ENCODE measurements at regions not wholly inside any gene's neighbourhood (a gene's known extent, or its start where the extent isn't known, plus 50 kb on each side); places are given as distances from the start of the nearest gene placed in this dataset.

DNA sequence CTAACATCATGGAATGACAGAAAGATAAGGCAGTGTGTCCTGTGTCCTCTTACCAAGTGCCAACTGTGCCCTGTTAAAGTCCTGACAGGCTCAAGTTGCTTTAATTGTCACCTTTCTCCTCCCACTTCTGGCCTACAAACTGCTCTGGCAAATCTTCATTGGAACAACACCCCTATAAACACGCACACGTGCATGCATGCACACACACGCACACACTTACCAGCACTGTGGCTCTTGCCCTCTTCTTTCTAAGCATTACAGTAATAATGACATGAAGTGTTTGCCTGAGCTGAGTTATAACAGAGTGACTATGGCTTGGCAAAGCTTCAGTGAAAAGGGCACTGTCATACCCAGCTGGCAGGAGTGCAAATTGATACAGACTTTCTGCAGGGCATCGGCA is 82.3 kb upstream of the SYT6 start:
- Histone ChIP-seq H3K4me3 (ENCODE audit: low read length in 2 of 2) (no peak overlapping the region), H3K27ac (ENCODE audit: low read depth, low read length) (no peak overlapping the region), H3K36me3 (ENCODE audit: insufficient read depth, low read length) (no peaks in the 10 kb centered on the region), H3K4me1 (ENCODE audit: insufficient read depth, low read length) (no peaks in the 10 kb centered on the region), H3K27me3 (ENCODE audit: insufficient read depth, low read length) (no peaks in the 10 kb centered on the region), H3K9me3 (ENCODE audit: control insufficient read depth in 1 of 2, low read length in 2 of 2) (no peaks in the 10 kb centered on the region)
- peaks cover 0 to 3% of the 10 kb centered on the region in 2 donors for H3K36me3 Mint-ChIP-seq
- peaks cover 0 to 11% (median 3%) of the 10 kb centered on the region in 4 donors for H3K4me1 Mint-ChIP-seq
- ChIA-PET POLR2A (ENCODE audit: partially characterized antibody) (no interaction called here), CTCF (ENCODE audit: partially characterized antibody) (interaction anchor here (1.5 kb wide), 1 partner anchor 114 kb away, joined by 4 read pairs; no protein-coding TSS in a partner anchor)
- peak overlapping the region in 1 of 8 donors; percentile 11 for H3K4me3 Mint-ChIP-seq
- peaks cover 1 to 4% of the 10 kb centered on the region in 2 donors for H3K27me3 Mint-ChIP-seq
- intact Hi-C loops (cut with micrococcal nuclease) = no loop called here
- no peak overlapping the region for H3K27ac Mint-ChIP-seq
- peaks cover 0 to 10% (median 5%) of the 10 kb centered on the region in 8 donors for H3K9me3 Mint-ChIP-seq
- no peak for DNase-seq

DNA sequence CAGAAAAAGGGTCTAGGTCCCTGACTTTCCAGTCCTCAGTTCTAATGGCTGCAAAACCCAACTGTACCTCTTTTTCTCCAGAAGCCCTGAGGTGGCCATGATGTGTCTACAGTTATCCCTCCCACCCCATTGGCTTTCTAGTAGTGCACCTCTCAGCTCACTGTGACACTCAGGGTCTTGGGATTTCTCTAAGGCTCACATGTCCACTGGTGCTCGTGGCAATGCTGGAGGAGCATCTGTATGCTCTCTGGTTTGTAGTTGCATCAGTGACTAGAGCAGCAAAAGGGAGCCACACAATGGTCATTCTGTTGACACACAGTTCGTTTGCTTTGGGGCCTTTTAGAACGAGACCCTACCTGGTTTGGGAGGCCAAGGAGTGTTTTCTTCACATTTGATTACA is 81.6 kb upstream of the SYT6 start:
- no peak overlapping the region for H3K4me3 ChIP-seq (ENCODE audit: low read length in 2 of 2)
- Mint-ChIP-seq H3K4me3 (no peak overlapping the region), H3K4me1 (peaks cover 0 to 11% (median 3%) of the 10 kb centered on the region in 4 donors), H3K36me3 (no peaks in the 10 kb centered on the region), H3K27ac (no peak overlapping the region), H3K27me3 (peaks cover 1 to 4% of the 10 kb centered on the region in 2 donors), H3K9me3 (peaks cover 0 to 4% (median 0%) of the 10 kb centered on the region in 8 donors)
- no peak overlapping the region for H3K27ac ChIP-seq (ENCODE audit: low read depth, low read length)
- intact Hi-C loops (cut with micrococcal nuclease) = no loop called here
- ChIA-PET POLR2A (ENCODE audit: partially characterized antibody) (no interaction called here), CTCF (ENCODE audit: partially characterized antibody) (no interaction called here)
- no peaks in the 10 kb centered on the region for H3K4me1 ChIP-seq (ENCODE audit: insufficient read depth, low read length)
- H3K9me3 ChIP-seq (ENCODE audit: control insufficient read depth in 1 of 2, low read length in 2 of 2) = no peaks in the 10 kb centered on the region
- no peaks in the 10 kb centered on the region for H3K27me3 ChIP-seq (ENCODE audit: insufficient read depth, low read length)
- DNase-seq = no peak
- H3K36me3 ChIP-seq (ENCODE audit: insufficient read depth, low read length) = no peaks in the 10 kb centered on the region

DNA sequence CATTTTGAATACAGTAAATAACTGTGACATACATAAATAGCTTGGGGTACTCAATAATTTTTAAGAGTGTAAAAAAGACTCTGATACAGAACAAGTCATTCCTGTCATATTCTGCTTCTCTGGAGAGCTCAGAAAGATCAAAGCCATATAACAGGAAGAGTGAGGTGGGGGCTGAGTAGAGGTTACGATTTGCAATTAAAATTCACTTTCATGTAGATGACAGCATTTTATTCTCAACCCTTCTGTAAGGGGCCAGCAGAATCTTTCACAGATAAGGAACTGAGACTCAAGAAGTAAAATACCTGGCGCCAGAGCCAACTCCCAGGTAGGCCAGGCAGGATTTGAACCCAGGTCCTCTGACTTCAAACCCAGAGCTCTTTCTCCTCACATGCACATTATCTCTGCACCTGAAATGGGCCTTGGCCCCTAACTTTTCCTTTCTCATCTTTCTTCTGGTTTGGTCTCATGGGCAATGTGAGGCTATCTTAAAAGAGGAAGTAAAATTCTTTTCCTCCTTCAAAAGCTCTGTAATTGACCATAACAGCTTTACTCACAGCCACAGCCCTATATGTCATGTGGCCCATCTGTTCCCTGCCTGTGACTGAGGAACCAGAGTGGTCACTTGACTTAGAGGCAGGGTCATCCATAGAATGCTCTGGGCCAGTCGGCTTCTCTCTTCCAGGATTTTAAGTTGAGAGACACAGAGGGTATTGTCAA is 80.9 kb upstream of the SYT6 start:
- no peak overlapping the region for H3K27ac ChIP-seq (ENCODE audit: low read depth, low read length)
- H3K4me3 ChIP-seq (ENCODE audit: low read length in 2 of 2) = no peak overlapping the region
- H3K9me3 ChIP-seq (ENCODE audit: control insufficient read depth in 1 of 2, low read length in 2 of 2) = no peaks in the 10 kb centered on the region
- H3K27me3 ChIP-seq (ENCODE audit: insufficient read depth, low read length) = no peaks in the 10 kb centered on the region
- no peak overlapping the region for H3K27ac Mint-ChIP-seq
- POLR2A ChIA-PET (ENCODE audit: partially characterized antibody) = no interaction called here
- peak overlapping the region in 1 of 8 donors; percentile 7 for H3K4me3 Mint-ChIP-seq
- peaks cover 1 to 4% of the 10 kb centered on the region in 2 donors for H3K27me3 Mint-ChIP-seq
- intact Hi-C loops (cut with micrococcal nuclease) = no loop called here
- peaks cover 0 to 11% (median 3%) of the 10 kb centered on the region in 4 donors for H3K4me1 Mint-ChIP-seq
- CTCF ChIA-PET (ENCODE audit: partially characterized antibody) = no interaction called here
- no peaks in the 10 kb centered on the region for H3K4me1 ChIP-seq (ENCODE audit: insufficient read depth, low read length)
- no peak for DNase-seq
- H3K9me3 Mint-ChIP-seq = peaks cover 0 to 2% (median 0%) of the 10 kb centered on the region in 8 donors
- no peaks in the 10 kb centered on the region for H3K36me3 Mint-ChIP-seq
- H3K36me3 ChIP-seq (ENCODE audit: insufficient read depth, low read length) = no peaks in the 10 kb centered on the region

DNA sequence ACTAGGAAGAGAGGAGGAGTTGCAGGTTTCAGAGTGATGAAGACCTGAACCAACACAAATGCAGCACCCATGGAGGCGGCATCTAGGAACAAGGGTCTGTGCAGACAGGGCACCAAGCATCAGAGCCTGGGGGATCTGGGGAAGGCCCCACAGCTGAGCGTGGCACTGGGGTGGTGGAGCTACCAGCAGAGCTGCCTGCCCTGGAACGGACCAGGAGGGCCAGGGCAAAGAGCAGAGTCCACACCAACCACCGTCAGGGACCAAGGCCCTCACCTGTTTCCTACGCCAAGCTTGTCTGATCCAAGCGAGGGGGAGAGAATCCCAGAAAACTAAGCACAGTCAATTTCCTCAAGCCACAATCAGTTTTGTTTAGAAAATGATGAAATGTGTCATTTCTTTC is 79.0 kb upstream of the SYT6 start:
- Histone ChIP-seq H3K9me3 (ENCODE audit: control insufficient read depth in 1 of 2, low read length in 2 of 2) (no peaks in the 10 kb centered on the region), H3K4me1 (ENCODE audit: insufficient read depth, low read length) (no peaks in the 10 kb centered on the region), H3K27me3 (ENCODE audit: insufficient read depth, low read length) (no peaks in the 10 kb centered on the region), H3K36me3 (ENCODE audit: insufficient read depth, low read length) (no peaks in the 10 kb centered on the region), H3K4me3 (ENCODE audit: low read length in 2 of 2) (no peak overlapping the region), H3K27ac (ENCODE audit: low read depth, low read length) (no peak overlapping the region)
- H3K36me3 Mint-ChIP-seq = no peaks in the 10 kb centered on the region
- intact Hi-C loops (cut with micrococcal nuclease) = no loop called here
- ChIA-PET POLR2A (ENCODE audit: partially characterized antibody) (no interaction called here), CTCF (ENCODE audit: partially characterized antibody) (no interaction called here)
- H3K4me1 Mint-ChIP-seq = peaks cover 0 to 11% (median 3%) of the 10 kb centered on the region in 4 donors
- peaks cover 2 to 5% of the 10 kb centered on the region in 2 donors for H3K27me3 Mint-ChIP-seq
- H3K9me3 Mint-ChIP-seq = no peaks in the 10 kb centered on the region
- DNase-seq = no peak
- no peak overlapping the region for H3K4me3 Mint-ChIP-seq
- no peak overlapping the region for H3K27ac Mint-ChIP-seq

DNA sequence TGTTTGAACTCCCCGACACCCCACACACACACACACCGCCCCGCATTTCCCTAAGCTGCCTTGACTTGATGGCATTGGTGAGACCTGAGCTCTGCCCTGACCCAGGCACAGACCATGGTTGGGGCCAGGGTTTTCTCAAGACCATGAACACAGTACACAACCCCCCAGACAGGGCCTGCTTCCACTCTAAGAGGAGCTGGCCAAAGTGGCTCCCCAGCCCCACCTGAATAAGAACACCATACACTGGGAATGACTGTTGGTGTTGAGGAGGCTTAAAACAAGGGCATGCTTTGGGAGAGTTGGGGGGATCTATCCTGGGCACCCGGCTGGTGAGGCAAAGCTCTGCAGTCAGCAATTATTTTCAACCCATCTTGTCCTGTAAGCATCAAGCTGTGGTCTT is 77.6 kb upstream of the SYT6 start:
- no peak overlapping the region for H3K4me3 Mint-ChIP-seq
- H3K36me3 Mint-ChIP-seq = no peaks in the 10 kb centered on the region
- H3K4me1 Mint-ChIP-seq = peaks cover 0 to 11% (median 4%) of the 10 kb centered on the region in 4 donors
- no peak overlapping the region for H3K4me3 ChIP-seq (ENCODE audit: low read length in 2 of 2)
- DNase-seq = no peak
- no peak overlapping the region for H3K27ac Mint-ChIP-seq
- POLR2A ChIA-PET (ENCODE audit: partially characterized antibody) = no interaction called here
- H3K27me3 ChIP-seq (ENCODE audit: insufficient read depth, low read length) = no peaks in the 10 kb centered on the region
- peaks cover 4 to 11% of the 10 kb centered on the region in 2 donors for H3K27me3 Mint-ChIP-seq
- intact Hi-C loops (cut with micrococcal nuclease) = no loop called here
- H3K27ac ChIP-seq (ENCODE audit: low read depth, low read length) = no peak overlapping the region
- no peaks in the 10 kb centered on the region for H3K4me1 ChIP-seq (ENCODE audit: insufficient read depth, low read length)
- no peaks in the 10 kb centered on the region for H3K9me3 Mint-ChIP-seq
- CTCF ChIA-PET (ENCODE audit: partially characterized antibody) = interaction anchor here (1.2 kb wide), 1 partner anchor 37 kb away, joined by 3 read pairs; no protein-coding TSS in a partner anchor
- no peaks in the 10 kb centered on the region for H3K36me3 ChIP-seq (ENCODE audit: insufficient read depth, low read length)
- no peaks in the 10 kb centered on the region for H3K9me3 ChIP-seq (ENCODE audit: control insufficient read depth in 1 of 2, low read length in 2 of 2)

DNA sequence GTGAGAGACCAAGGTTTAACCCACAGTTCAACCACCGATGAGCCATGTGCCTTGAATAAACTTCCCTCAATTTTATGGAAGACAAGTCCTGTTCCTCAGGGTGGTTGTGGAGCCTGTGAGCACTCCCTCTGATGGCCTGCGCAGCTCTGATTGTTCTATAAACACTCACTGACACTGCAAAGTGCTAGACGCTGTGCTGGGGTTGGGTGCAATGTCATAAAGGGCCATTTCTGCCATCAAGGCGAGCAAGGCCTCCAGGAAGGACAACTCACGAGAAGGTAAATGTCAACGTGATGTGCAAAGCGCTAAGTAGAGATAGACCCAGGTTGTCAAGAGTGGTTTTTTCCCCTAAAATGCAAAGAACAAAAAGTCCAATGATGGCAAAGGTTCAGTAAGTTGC is 75.7 kb upstream of the SYT6 start:
- Histone ChIP-seq H3K9me3 (ENCODE audit: control insufficient read depth in 1 of 2, low read length in 2 of 2) (no peaks in the 10 kb centered on the region), H3K36me3 (ENCODE audit: insufficient read depth, low read length) (no peaks in the 10 kb centered on the region), H3K4me3 (ENCODE audit: low read length in 2 of 2) (no peak overlapping the region), H3K27ac (ENCODE audit: low read depth, low read length) (no peak overlapping the region), H3K4me1 (ENCODE audit: insufficient read depth, low read length) (no peaks in the 10 kb centered on the region), H3K27me3 (ENCODE audit: insufficient read depth, low read length) (no peaks in the 10 kb centered on the region)
- intact Hi-C loops (cut with micrococcal nuclease) = no loop called here
- ChIA-PET POLR2A (ENCODE audit: partially characterized antibody) (no interaction called here), CTCF (ENCODE audit: partially characterized antibody) (no interaction called here)
- peaks cover 4 to 11% of the 10 kb centered on the region in 2 donors for H3K27me3 Mint-ChIP-seq
- peaks cover 0 to 5% (median 2%) of the 10 kb centered on the region in 4 donors for H3K4me1 Mint-ChIP-seq
- no peak overlapping the region for H3K27ac Mint-ChIP-seq
- no peak for DNase-seq
- H3K9me3 Mint-ChIP-seq = no peaks in the 10 kb centered on the region
- H3K36me3 Mint-ChIP-seq = no peaks in the 10 kb centered on the region
- H3K4me3 Mint-ChIP-seq = no peak overlapping the region

DNA sequence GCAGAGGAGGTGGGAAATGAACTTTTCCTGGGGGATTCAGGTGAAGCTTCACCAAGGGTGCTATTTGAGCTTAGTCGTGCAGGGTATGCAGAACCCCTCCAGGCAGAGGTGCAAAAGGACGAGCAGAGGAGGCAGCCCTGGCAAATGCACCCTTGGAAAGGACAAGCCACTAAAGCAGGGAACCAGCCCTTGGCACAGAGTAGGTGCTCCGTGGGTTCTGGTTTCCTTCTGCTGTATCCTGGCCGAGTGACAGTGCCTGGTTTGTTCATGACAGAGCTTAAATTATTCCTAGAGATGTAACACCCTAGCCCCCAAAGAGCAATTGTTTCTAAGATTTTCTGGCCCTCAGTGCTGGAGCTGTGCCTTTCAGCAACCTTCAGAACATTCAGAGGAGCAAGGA is 73.4 kb upstream of the SYT6 start:
- ChIA-PET POLR2A (ENCODE audit: partially characterized antibody) (no interaction called here), CTCF (ENCODE audit: partially characterized antibody) (no interaction called here)
- Histone ChIP-seq H3K4me1 (ENCODE audit: insufficient read depth, low read length) (no peaks in the 10 kb centered on the region), H3K27me3 (ENCODE audit: insufficient read depth, low read length) (no peaks in the 10 kb centered on the region), H3K36me3 (ENCODE audit: insufficient read depth, low read length) (no peaks in the 10 kb centered on the region), H3K9me3 (ENCODE audit: control insufficient read depth in 1 of 2, low read length in 2 of 2) (no peaks in the 10 kb centered on the region), H3K4me3 (ENCODE audit: low read length in 2 of 2) (no peak overlapping the region), H3K27ac (ENCODE audit: low read depth, low read length) (no peak overlapping the region)
- Mint-ChIP-seq H3K27ac (peak overlapping the region in 1 of 7 donors; percentile 12), H3K9me3 (no peaks in the 10 kb centered on the region), H3K27me3 (peaks cover 4 to 9% of the 10 kb centered on the region in 2 donors), H3K36me3 (no peaks in the 10 kb centered on the region), H3K4me3 (no peak overlapping the region), H3K4me1 (peaks cover 0 to 2% (median 0%) of the 10 kb centered on the region in 4 donors)
- intact Hi-C loops (cut with micrococcal nuclease) = no loop called here
- no peak for DNase-seq

Measured in CD4-positive, alpha-beta memory T cell (primary cell).